ENCODE measurements at regions not wholly inside any gene's neighbourhood (a gene's known extent, or its start where the extent isn't known, plus 50 kb on each side); places are given as distances from the start of the nearest gene placed in this dataset.

DNA sequence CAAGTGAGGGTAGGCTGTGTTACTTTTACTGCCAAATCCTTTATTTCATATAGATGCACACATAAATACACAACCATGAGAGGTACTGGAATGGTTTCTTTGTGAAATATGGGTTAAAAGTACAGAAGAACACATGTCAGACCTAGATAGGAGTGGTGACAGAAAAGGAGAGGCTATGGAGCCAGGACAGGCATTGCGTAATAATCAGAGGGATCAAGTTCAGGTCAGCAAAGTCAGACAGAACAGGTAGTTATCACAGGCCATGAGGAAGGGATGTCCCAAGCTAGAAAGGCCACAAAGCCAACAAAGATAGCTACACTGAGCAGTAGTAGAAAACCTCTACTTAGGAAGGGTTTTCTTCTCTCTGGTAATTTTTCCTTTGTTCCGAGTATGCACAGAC, 272.6 kb downstream of the KCNN2 start:
- no peaks in the 10 kb centered on the region for H3K9me3 ChIP-seq (ENCODE audit: insufficient read depth, low read length)
- TF ChIP-seq EZH2phosphoT487 (conservative IDR thresholded peaks at IDR 0.05; ENCODE audit: low read length): no peak
- TF ChIP-seq, protein P1, sequence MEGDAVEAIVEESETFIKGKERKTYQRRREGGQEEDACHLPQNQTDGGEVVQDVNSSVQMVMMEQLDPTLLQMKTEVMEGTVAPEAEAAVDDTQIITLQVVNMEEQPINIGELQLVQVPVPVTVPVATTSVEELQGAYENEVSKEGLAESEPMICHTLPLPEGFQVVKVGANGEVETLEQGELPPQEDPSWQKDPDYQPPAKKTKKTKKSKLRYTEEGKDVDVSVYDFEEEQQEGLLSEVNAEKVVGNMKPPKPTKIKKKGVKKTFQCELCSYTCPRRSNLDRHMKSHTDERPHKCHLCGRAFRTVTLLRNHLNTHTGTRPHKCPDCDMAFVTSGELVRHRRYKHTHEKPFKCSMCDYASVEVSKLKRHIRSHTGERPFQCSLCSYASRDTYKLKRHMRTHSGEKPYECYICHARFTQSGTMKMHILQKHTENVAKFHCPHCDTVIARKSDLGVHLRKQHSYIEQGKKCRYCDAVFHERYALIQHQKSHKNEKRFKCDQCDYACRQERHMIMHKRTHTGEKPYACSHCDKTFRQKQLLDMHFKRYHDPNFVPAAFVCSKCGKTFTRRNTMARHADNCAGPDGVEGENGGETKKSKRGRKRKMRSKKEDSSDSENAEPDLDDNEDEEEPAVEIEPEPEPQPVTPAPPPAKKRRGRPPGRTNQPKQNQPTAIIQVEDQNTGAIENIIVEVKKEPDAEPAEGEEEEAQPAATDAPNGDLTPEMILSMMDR (IDR thresholded peaks at IDR 0.05; ENCODE audit: insufficient read depth, low read length, poor library complexity, severe bottlenecking): no peak

DNA sequence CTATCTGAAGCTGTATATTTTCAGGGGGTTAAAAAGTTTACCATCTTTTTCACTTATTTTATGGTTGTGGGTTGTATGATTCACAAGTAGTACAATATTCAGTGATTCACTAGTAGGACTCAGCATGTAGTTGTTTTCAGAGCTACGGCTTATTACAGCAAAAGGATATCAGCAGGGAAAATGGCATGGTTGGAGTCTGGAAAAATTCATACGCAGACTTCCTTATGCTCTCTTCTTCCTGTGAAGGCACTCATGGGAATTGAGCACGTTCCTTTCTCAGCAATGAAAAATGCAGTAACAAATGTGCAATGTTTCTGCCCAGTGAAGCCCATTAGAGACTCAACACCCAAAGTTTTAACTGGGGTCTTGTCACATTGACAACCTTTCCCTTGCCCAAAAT, 250.5 kb downstream of the KCNN2 start:
- Histone ChIP-seq H2AFZ (ENCODE audit: low read depth, low read length, severe bottlenecking) (no peak overlapping the region), H3K9me2 (replicated peaks; ENCODE audit: insufficient read depth, low read length) (no peaks in the 10 kb centered on the region; the same call in 1 of the 2 replicates), H3K36me3 (ENCODE audit: low read length) (no peaks in the 10 kb centered on the region), H4K20me1 (ENCODE audit: low read depth, low read length) (no peaks in the 10 kb centered on the region), H3K9ac (ENCODE audit: low read length) (no peak overlapping the region), H3K9me3 (ENCODE audit: insufficient read depth, low read length) (no peaks in the 10 kb centered on the region), H3F3A (ENCODE audit: insufficient read depth) (no peaks in the 10 kb centered on the region), H3K27ac (ENCODE audit: low read depth, low read length) (no peak overlapping the region), H3K79me2 (ENCODE audit: insufficient read depth, low read length) (no peaks in the 10 kb centered on the region), H3K27me3 (ENCODE audit: low read length) (no peaks in the 10 kb centered on the region), H3K4me3 (ENCODE audit: insufficient read depth, low read length, poor library complexity, severe bottlenecking) (no peak overlapping the region), H3K4me2 (ENCODE audit: low read depth, low read length, poor library complexity, severe bottlenecking) (no peak overlapping the region)
- TF ChIP-seq, protein P1 (IDR thresholded peaks at IDR 0.05; ENCODE audit: insufficient read depth, low read length, poor library complexity, severe bottlenecking): no peak
- no peak for TF ChIP-seq EZH2phosphoT487 (conservative IDR thresholded peaks at IDR 0.05; ENCODE audit: low read length)

More for the DNA sequence above, 272.6 kb downstream of the KCNN2 start:
- Histone ChIP-seq H3K4me3 (ENCODE audit: insufficient read depth, low read length, poor library complexity, severe bottlenecking) (no peak overlapping the region), H3K36me3 (ENCODE audit: low read length) (no peaks in the 10 kb centered on the region), H3K4me2 (ENCODE audit: low read depth, low read length, poor library complexity, severe bottlenecking) (no peak overlapping the region), H3K79me2 (ENCODE audit: insufficient read depth, low read length) (no peaks in the 10 kb centered on the region), H4K20me1 (ENCODE audit: low read depth, low read length) (no peaks in the 10 kb centered on the region), H3K9ac (ENCODE audit: low read length) (no peak overlapping the region), H3F3A (ENCODE audit: insufficient read depth) (no peaks in the 10 kb centered on the region), H2AFZ (ENCODE audit: low read depth, low read length, severe bottlenecking) (no peak overlapping the region), H3K27ac (ENCODE audit: low read depth, low read length) (no peak overlapping the region), H3K9me2 (replicated peaks; ENCODE audit: insufficient read depth, low read length) (no peaks in the 10 kb centered on the region), H3K27me3 (ENCODE audit: low read length) (no peaks in the 10 kb centered on the region)

DNA sequence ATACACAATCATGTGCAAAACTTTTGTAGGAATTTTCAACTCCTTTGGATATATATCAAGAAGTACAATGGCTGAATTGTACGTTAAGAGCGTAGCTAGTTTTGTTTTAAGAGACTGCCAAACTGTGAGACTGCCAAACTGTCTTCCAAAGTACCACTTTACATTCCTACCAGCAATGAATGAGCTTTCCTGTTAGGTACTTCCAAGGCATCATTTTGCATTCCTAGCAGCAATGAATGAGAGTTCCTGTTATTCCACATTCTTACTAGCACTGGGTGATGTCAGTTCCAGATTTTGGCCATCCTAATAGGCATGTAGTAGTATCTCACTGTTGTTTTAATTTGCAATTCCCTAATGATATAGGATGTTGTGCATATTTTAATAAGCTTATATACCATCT, 219.3 kb downstream of the KCNN2 start:
- H3F3A ChIP-seq (ENCODE audit: insufficient read depth): no peaks in the 10 kb centered on the region

More for the DNA sequence above, 219.3 kb downstream of the KCNN2 start:
- Histone ChIP-seq H2AFZ (ENCODE audit: low read depth, low read length, severe bottlenecking) (no peak overlapping the region), H3K9ac (ENCODE audit: low read length) (no peak overlapping the region), H3K9me3 (ENCODE audit: insufficient read depth, low read length) (no peaks in the 10 kb centered on the region), H3K4me3 (ENCODE audit: insufficient read depth, low read length, poor library complexity, severe bottlenecking) (no peak overlapping the region), H4K20me1 (ENCODE audit: low read depth, low read length) (no peaks in the 10 kb centered on the region), H3K4me2 (ENCODE audit: low read depth, low read length, poor library complexity, severe bottlenecking) (no peak overlapping the region), H3K27me3 (ENCODE audit: low read length) (no peaks in the 10 kb centered on the region), H3K36me3 (ENCODE audit: low read length) (no peaks in the 10 kb centered on the region), H3K9me2 (replicated peaks; ENCODE audit: insufficient read depth, low read length) (no peaks in the 10 kb centered on the region), H3K79me2 (ENCODE audit: insufficient read depth, low read length) (no peaks in the 10 kb centered on the region), H3K27ac (ENCODE audit: low read depth, low read length) (no peak overlapping the region)
- TF ChIP-seq, protein P1 (IDR thresholded peaks at IDR 0.05; ENCODE audit: insufficient read depth, low read length, poor library complexity, severe bottlenecking): no peak
- TF ChIP-seq EZH2phosphoT487 (conservative IDR thresholded peaks at IDR 0.05; ENCODE audit: low read length): no peak

All from SU-DHL-6 (cell line).